Loucy (cell line): ENCODE measurements at regions not wholly inside any gene's neighbourhood (a gene's known extent, or its start where the extent isn't known, plus 50 kb on each side); places are given as distances from the start of the nearest gene placed in this dataset.
"Not testable (repeated sequence)": the region's sequence is repeated elsewhere in the genome, so short reads cannot be mapped to it uniquely, and the experiment has no call there.

Experiments used
- CTCF ChIP-seq: fragments of 200-600 bp; sonication (generic); conservative IDR thresholded peaks from 2 replicates; pipeline ENCODE4 v1.5.1; 2014; ENCODE audit warnings: mild to moderate bottlenecking, antibody characterized with exemption, low read length
- EZH2phosphoT487 ChIP-seq: fragments of 200-600 bp; IDR thresholded peaks from 2 replicates; pipeline ENCODE4 v1.6.1; 2018; ENCODE audit warnings: antibody characterized with exemption, mild to moderate bottlenecking, moderate library complexity, borderline replicate concordance

GRCh38 chr15:20256394-20256793, 285.2 kb downstream of the GOLGA6L6 start:
- not testable (repeated sequence) for TF ChIP-seq CTCF, EZH2phosphoT487
